ENCODE measurements at regions not wholly inside any gene's neighbourhood (a gene's known extent, or its start where the extent isn't known, plus 50 kb on each side); places are given as distances from the start of the nearest gene placed in this dataset.

DNA sequence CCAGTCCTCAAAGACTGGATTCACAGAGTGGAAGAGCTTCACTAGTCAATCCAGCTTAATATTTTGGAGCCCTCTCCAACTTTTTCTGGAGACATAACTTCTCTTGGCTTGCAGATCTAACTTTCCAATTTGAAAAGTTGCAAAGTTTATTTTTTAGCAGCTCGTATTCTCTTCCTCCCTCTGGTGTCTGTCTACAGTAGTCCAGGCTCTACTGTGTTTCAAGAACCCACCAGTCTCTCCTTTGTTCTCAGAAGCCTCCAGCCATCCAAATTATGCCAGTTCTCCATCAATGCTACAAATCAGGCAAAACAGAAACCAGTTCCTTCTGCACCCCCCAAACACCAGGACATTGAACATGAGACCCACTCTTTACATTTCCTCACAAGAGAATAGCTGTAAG is 376.1 kb upstream of the OPRM1 start (continued):
- no peak for TF ChIP-seq PPARA (CRISPR knock-in tag; IDR thresholded peaks at IDR 0.05; ENCODE audit: borderline replicate concordance)

- TF ChIP-seq ZC3H10 (CRISPR knock-in tag; IDR thresholded peaks at IDR 0.05) (no peak), TCF4 (CRISPR knock-in tag; IDR thresholded peaks at IDR 0.05; ENCODE audit: borderline replicate concordance) (no peak), ISL1 (CRISPR knock-in tag; IDR thresholded peaks at IDR 0.05) (no peak), ZNF8 (CRISPR knock-in tag; IDR thresholded peaks at IDR 0.05) (no peak), CSRNP3 (CRISPR knock-in tag; IDR thresholded peaks at IDR 0.05) (no peak), RARB (CRISPR knock-in tag; IDR thresholded peaks at IDR 0.05) (no peak), CSDC2 (CRISPR knock-in tag; IDR thresholded peaks at IDR 0.05) (no peak), BACH2 (CRISPR knock-in tag; IDR thresholded peaks at IDR 0.05; ENCODE audit: borderline replicate concordance) (no peak), ESRRG (CRISPR knock-in tag; IDR thresholded peaks at IDR 0.05) (no peak), ZFP3 (CRISPR knock-in tag; IDR thresholded peaks at IDR 0.05) (no peak), TOX (CRISPR knock-in tag; IDR thresholded peaks at IDR 0.05; ENCODE audit: borderline replicate concordance) (no peak), GLIS3 (CRISPR knock-in tag; IDR thresholded peaks at IDR 0.05) (no peak), ZFP30 (CRISPR knock-in tag; IDR thresholded peaks at IDR 0.05) (no peak), OSR1 (CRISPR knock-in tag; IDR thresholded peaks at IDR 0.05) (no peak)
- TF ChIP-seq, protein P1, sequence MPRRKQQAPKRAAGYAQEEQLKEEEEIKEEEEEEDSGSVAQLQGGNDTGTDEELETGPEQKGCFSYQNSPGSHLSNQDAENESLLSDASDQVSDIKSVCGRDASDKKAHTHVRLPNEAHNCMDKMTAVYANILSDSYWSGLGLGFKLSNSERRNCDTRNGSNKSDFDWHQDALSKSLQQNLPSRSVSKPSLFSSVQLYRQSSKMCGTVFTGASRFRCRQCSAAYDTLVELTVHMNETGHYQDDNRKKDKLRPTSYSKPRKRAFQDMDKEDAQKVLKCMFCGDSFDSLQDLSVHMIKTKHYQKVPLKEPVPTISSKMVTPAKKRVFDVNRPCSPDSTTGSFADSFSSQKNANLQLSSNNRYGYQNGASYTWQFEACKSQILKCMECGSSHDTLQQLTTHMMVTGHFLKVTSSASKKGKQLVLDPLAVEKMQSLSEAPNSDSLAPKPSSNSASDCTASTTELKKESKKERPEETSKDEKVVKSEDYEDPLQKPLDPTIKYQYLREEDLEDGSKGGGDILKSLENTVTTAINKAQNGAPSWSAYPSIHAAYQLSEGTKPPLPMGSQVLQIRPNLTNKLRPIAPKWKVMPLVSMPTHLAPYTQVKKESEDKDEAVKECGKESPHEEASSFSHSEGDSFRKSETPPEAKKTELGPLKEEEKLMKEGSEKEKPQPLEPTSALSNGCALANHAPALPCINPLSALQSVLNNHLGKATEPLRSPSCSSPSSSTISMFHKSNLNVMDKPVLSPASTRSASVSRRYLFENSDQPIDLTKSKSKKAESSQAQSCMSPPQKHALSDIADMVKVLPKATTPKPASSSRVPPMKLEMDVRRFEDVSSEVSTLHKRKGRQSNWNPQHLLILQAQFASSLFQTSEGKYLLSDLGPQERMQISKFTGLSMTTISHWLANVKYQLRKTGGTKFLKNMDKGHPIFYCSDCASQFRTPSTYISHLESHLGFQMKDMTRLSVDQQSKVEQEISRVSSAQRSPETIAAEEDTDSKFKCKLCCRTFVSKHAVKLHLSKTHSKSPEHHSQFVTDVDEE (CRISPR knock-in tag; IDR thresholded peaks at IDR 0.05), result no peak
- no peak for ATAC-seq
Observed at GRCh38 chr6:153645326-153645725, 393.7 kb upstream of the OPRM1 start.

DNA sequence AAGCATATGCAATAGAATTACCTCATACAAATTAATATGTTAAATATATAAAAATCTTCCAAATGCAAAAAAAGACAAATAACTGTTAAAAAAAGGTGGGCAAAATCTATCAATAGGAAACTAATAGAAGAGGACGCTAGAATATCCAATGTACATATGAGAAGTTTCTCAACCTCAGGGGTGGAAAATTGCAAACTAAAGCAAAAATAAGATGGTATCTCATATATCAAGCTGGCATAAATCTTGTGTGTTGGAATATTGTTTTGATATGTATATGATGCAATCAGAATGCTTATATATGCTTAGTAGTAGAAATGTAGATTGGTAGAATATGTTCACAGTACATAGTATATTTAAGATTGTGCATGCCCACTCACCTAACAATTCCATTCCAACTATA is 395.0 kb upstream of the OPRM1 start:
- TF ChIP-seq OSR1 (CRISPR knock-in tag; IDR thresholded peaks at IDR 0.05) (no peak), ZNF8 (CRISPR knock-in tag; IDR thresholded peaks at IDR 0.05) (no peak), ZFP3 (CRISPR knock-in tag; IDR thresholded peaks at IDR 0.05) (no peak), CSDC2 (CRISPR knock-in tag; IDR thresholded peaks at IDR 0.05) (no peak), PPARA (CRISPR knock-in tag; IDR thresholded peaks at IDR 0.05; ENCODE audit: borderline replicate concordance) (no peak), TCF4 (CRISPR knock-in tag; IDR thresholded peaks at IDR 0.05; ENCODE audit: borderline replicate concordance) (no peak), TOX (CRISPR knock-in tag; IDR thresholded peaks at IDR 0.05; ENCODE audit: borderline replicate concordance) (no peak), ZC3H10 (CRISPR knock-in tag; IDR thresholded peaks at IDR 0.05) (no peak), ARNTL (CRISPR knock-in tag; IDR thresholded peaks at IDR 0.05; ENCODE audit: borderline replicate concordance, low read depth) (no peak), ZFP30 (CRISPR knock-in tag; IDR thresholded peaks at IDR 0.05) (no peak), RARB (CRISPR knock-in tag; IDR thresholded peaks at IDR 0.05) (no peak), SNAI2 (CRISPR knock-in tag; IDR thresholded peaks at IDR 0.05) (no peak), ZNF70 (CRISPR knock-in tag; IDR thresholded peaks at IDR 0.05) (no peak), CSRNP3 (CRISPR knock-in tag; IDR thresholded peaks at IDR 0.05) (no peak), GLIS3 (CRISPR knock-in tag; IDR thresholded peaks at IDR 0.05) (no peak), ESRRG (CRISPR knock-in tag; IDR thresholded peaks at IDR 0.05) (no peak)
- TF ChIP-seq, protein P2, sequence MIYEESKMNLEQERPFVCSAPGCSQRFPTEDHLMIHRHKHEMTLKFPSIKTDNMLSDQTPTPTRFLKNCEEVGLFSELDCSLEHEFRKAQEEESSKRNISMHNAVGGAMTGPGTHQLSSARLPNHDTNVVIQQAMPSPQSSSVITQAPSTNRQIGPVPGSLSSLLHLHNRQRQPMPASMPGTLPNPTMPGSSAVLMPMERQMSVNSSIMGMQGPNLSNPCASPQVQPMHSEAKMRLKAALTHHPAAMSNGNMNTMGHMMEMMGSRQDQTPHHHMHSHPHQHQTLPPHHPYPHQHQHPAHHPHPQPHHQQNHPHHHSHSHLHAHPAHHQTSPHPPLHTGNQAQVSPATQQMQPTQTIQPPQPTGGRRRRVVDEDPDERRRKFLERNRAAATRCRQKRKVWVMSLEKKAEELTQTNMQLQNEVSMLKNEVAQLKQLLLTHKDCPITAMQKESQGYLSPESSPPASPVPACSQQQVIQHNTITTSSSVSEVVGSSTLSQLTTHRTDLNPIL (CRISPR knock-in tag; IDR thresholded peaks at IDR 0.05; ENCODE audit: low read depth), result no peak
- TF ChIP-seq, protein P3, sequence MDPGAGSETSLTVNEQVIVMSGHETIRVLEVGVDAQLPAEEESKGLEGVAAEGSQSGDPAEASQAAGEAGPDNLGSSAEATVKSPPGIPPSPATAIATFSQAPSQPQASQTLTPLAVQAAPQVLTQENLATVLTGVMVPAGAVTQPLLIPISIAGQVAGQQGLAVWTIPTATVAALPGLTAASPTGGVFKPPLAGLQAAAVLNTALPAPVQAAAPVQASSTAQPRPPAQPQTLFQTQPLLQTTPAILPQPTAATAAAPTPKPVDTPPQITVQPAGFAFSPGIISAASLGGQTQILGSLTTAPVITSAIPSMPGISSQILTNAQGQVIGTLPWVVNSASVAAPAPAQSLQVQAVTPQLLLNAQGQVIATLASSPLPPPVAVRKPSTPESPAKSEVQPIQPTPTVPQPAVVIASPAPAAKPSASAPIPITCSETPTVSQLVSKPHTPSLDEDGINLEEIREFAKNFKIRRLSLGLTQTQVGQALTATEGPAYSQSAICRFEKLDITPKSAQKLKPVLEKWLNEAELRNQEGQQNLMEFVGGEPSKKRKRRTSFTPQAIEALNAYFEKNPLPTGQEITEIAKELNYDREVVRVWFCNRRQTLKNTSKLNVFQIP (CRISPR knock-in tag; IDR thresholded peaks at IDR 0.05; ENCODE audit: borderline replicate concordance, low read depth), result no peak
- no peak for ATAC-seq
